HL-60 (cell line): ENCODE measurements at regions not wholly inside any gene's neighbourhood (a gene's known extent, or its start where the extent isn't known, plus 50 kb on each side); places are given as distances from the start of the nearest gene placed in this dataset.

ENCODE experiments used
- DNase-seq, 2 experiments: peaks; one replicate each; pipeline ENCODE4 v3.0.0-alpha.2; 2010 to 2020; ENCODE audit warnings: low read depth in 1 of 2, low spot score in 1 of 2
- H3K27ac ChIP-seq: fragments of 250-450 bp; sonication (Bioruptor Pico); replicated peaks from 2 replicates; pipeline ENCODE4 v1.5.1; 2020; ENCODE audit warnings: mild to moderate bottlenecking, moderate library complexity
- H3K27me3 ChIP-seq: fragments of 250-450 bp; sonication (Bioruptor Pico); 2 replicates; pipeline ENCODE4 v1.5.1; 2021; ENCODE audit warnings: mild to moderate bottlenecking, moderate library complexity; ENCODE audit not compliant: insufficient read depth, poor library complexity, severe bottlenecking
- H3K4me3 ChIP-seq: replicated peaks from 2 replicates; pipeline ENCODE4 v1.5.1; 2011; ENCODE audit warnings: mild to moderate bottlenecking, control low read depth, low read length; ENCODE audit not compliant: insufficient read depth
- GABPA ChIP-seq: IDR thresholded peaks from 2 replicates; pipeline ENCODE4 v1.6.1; 2012; ENCODE audit warnings: low read depth
- POLR2AphosphoS5 ChIP-seq: IDR thresholded peaks from 2 replicates; pipeline ENCODE4 v1.6.1; 2012; ENCODE audit warnings: low read depth
- SPI1 ChIP-seq: IDR thresholded peaks from 2 replicates; pipeline ENCODE4 v1.6.1; 2012; ENCODE audit warnings: low read depth, mild to moderate bottlenecking, borderline replicate concordance
- TF ChIP-seq, protein P1 (sequence below): IDR thresholded peaks from 2 replicates; pipeline ENCODE4 v1.6.1; 2012; ENCODE audit warnings: low read depth; ENCODE audit not compliant: insufficient replicate concordance
- TF ChIP-seq, protein P2 (sequence below): IDR thresholded peaks from one replicate; pipeline ENCODE4 v1.5.1; 2011; ENCODE audit warnings: low read length, control low read depth, inconsistent platforms; ENCODE audit not compliant: insufficient read depth

DNA sequence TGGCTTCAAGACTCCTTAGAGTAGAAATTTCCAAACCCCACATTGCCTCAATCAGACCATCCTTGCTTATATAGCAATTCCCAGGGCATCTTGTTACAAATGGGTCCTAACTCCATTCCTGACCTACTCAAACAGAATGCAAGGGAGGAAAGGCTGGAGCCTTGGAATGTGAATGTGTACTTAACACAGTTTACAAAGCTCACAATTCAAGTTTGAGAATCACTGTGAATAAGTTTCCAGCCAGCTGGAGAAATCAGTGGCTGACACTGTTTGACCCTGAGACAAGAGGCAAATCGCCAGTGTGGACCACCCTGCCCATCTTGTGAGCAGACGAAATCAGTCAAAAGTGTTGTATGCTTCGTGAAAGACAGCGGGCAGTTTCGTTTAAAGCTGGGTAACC, 65.5 kb downstream of the SOWAHC start:
- no peak overlapping the region for H3K27ac ChIP-seq
- no peak for TF ChIP-seq POLR2AphosphoS5
- TF ChIP-seq, protein P1, sequence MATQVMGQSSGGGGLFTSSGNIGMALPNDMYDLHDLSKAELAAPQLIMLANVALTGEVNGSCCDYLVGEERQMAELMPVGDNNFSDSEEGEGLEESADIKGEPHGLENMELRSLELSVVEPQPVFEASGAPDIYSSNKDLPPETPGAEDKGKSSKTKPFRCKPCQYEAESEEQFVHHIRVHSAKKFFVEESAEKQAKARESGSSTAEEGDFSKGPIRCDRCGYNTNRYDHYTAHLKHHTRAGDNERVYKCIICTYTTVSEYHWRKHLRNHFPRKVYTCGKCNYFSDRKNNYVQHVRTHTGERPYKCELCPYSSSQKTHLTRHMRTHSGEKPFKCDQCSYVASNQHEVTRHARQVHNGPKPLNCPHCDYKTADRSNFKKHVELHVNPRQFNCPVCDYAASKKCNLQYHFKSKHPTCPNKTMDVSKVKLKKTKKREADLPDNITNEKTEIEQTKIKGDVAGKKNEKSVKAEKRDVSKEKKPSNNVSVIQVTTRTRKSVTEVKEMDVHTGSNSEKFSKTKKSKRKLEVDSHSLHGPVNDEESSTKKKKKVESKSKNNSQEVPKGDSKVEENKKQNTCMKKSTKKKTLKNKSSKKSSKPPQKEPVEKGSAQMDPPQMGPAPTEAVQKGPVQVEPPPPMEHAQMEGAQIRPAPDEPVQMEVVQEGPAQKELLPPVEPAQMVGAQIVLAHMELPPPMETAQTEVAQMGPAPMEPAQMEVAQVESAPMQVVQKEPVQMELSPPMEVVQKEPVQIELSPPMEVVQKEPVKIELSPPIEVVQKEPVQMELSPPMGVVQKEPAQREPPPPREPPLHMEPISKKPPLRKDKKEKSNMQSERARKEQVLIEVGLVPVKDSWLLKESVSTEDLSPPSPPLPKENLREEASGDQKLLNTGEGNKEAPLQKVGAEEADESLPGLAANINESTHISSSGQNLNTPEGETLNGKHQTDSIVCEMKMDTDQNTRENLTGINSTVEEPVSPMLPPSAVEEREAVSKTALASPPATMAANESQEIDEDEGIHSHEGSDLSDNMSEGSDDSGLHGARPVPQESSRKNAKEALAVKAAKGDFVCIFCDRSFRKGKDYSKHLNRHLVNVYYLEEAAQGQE = no peak
- H3K4me3 ChIP-seq = no peak overlapping the region
- H3K27me3 ChIP-seq = peaks cover 2% of the 10 kb centered on the region
- DNase-seq = no peak

DNA sequence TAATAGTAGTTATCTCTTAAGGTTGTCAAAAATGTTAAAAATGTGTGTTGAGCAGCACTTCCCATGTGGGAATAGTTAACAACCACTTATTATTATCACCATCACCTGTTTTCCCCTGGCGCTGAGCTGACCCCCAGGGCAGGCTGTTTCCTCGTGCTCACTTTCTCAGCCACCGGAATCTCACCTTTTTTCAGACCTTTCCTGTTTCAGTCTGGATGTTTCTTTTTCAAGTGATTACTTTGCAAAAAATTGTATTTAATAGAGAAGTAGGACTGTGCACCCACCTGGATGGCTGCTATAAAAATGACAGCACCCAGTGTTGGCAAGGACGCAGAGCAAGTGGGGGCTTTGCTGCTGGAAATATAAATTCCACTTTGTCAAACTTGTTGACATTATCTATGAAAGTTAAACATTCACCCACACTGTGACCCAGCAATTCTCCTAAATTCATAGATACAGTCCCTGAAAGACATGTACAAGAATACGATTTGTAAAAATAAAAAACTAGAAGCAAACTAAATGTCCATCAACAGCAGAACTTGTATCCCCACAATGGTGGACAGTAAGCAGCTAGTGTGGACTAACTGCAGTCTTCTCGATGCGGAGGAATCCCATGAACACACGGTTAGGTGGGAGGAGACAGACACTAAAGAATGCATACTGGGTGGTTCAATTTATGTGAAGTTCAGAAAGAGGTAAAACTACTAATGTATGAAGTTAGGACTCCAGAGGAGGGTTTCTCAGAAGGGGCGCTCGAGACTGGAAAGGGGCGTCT, 66.5 kb downstream of the SOWAHC start:
- DNase-seq = no peak
- no peak overlapping the region for H3K27ac ChIP-seq

DNA sequence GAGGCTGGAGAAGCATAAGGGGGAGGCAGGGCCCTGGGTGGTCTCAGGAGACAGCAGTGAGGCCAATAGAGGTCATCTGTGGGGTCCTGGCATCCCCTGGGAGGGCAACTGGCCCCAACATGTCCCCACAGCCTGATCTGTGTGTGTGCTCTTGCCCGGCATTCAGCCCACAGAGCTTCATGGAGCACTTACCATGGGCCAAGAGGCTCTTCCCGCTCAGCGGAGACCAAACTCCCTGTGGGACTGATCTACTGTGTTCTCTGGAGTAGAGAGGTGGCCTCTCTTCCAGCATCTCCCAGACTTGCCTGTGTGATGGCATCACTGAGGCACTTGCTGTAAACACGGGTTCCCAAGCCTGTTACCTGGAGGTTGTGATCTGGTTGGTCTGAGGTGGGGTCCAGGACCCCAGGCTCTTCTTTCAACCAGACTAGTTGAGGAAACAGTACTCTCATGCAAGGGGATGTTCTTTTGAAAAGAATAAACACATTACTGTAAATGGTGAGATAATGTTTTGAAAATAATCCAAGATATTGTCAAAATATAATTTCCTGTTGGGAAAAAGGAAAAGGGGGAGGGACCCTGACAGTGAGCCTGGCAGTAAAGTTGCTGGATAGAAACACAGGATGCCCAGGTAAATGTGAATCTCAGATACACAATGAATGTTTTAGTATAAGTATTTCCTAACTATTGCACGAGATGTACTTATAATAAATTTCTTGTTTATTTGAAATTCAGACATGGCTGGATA, 67.6 kb downstream of the SOWAHC start:
- no peak overlapping the region for H3K4me3 ChIP-seq
- TF ChIP-seq, protein P1 = no peak
- no peak for TF ChIP-seq SPI1
- no peak for TF ChIP-seq GABPA
- TF ChIP-seq, protein P2, sequence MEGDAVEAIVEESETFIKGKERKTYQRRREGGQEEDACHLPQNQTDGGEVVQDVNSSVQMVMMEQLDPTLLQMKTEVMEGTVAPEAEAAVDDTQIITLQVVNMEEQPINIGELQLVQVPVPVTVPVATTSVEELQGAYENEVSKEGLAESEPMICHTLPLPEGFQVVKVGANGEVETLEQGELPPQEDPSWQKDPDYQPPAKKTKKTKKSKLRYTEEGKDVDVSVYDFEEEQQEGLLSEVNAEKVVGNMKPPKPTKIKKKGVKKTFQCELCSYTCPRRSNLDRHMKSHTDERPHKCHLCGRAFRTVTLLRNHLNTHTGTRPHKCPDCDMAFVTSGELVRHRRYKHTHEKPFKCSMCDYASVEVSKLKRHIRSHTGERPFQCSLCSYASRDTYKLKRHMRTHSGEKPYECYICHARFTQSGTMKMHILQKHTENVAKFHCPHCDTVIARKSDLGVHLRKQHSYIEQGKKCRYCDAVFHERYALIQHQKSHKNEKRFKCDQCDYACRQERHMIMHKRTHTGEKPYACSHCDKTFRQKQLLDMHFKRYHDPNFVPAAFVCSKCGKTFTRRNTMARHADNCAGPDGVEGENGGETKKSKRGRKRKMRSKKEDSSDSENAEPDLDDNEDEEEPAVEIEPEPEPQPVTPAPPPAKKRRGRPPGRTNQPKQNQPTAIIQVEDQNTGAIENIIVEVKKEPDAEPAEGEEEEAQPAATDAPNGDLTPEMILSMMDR = no peak
- TF ChIP-seq POLR2AphosphoS5 = no peak
- peaks cover under 1% of the 10 kb centered on the region for H3K27me3 ChIP-seq
- H3K27ac ChIP-seq = no peak overlapping the region
- DNase-seq = no peak

More for the DNA sequence above, 66.5 kb downstream of the SOWAHC start:
- TF ChIP-seq GABPA (no peak), SPI1 (no peak)
- TF ChIP-seq, protein P1 = no peak
- TF ChIP-seq, protein P2 = no peak
- Histone ChIP-seq H3K27me3 (peaks cover 2% of the 10 kb centered on the region), H3K4me3 (no peak overlapping the region)
